OCI-LY1 (cell line): ENCODE measurements at regions not wholly inside any gene's neighbourhood (a gene's known extent, or its start where the extent isn't known, plus 50 kb on each side); places are given as distances from the start of the nearest gene placed in this dataset.

ENCODE experiments used
- EZH2 ChIP-seq: fragments of 200-600 bp; sonication (generic), shearing (Covaris generic); IDR thresholded peaks from 2 replicates; pipeline ENCODE4 v1.8.0; 2017; ENCODE audit warnings: borderline replicate concordance, mixed run types, mild to moderate bottlenecking, antibody characterized with exemption, low read length, moderate library complexity, mixed read lengths
- TF ChIP-seq, protein P1 (sequence below): fragments of 200-600 bp; sonication (generic), shearing (Covaris generic); IDR thresholded peaks from 2 replicates; pipeline ENCODE4 v1.5.1; 2017; ENCODE audit warnings: mild to moderate bottlenecking, antibody characterized with exemption, low read length, moderate library complexity, mixed read lengths

DNA sequence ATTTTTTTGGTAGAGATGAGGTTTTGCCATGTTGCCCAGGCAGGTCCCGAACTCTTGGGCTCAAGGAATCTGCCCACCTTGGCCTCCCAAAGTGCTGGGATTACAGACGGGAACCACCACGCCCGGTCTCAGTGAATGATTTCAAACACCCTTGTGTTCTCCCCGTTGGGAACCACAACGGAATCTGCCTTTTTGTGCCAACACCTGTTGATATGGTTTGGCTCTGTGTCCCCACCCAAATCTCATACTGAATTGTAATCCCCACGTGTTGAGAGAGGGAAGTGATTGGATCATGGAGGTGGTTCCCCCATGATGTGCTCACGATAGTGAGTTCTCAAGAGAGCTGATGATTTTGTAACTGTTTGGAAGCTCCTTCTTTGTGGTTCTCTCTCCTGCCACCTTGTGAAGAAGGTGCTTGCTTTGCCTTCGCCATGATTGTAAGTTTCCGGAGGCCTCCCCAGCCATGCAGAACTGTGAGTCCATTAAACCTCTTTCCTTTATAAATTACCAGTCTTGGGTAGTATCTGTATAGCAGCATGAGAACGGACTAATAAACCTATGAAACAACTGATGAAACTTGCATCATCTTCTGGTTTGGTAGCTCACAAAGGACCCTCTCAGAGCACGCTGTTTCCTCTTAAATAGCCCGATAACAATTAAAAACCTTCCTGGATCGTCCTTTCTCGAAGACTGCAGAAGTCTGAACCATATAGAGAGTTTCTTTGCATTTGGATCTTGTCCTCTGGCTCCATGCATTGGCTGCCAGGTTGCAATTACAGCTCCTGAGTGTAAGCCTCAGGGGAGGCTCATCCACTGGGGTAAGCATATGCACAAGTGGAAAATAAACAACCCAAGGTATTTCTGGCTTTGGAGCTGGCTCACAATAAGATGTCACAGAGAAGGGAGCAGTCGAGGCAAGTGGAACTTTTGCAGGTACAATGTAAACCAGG lies 91.5 kb downstream of the SPRY4 start:
- TF ChIP-seq, protein P1, sequence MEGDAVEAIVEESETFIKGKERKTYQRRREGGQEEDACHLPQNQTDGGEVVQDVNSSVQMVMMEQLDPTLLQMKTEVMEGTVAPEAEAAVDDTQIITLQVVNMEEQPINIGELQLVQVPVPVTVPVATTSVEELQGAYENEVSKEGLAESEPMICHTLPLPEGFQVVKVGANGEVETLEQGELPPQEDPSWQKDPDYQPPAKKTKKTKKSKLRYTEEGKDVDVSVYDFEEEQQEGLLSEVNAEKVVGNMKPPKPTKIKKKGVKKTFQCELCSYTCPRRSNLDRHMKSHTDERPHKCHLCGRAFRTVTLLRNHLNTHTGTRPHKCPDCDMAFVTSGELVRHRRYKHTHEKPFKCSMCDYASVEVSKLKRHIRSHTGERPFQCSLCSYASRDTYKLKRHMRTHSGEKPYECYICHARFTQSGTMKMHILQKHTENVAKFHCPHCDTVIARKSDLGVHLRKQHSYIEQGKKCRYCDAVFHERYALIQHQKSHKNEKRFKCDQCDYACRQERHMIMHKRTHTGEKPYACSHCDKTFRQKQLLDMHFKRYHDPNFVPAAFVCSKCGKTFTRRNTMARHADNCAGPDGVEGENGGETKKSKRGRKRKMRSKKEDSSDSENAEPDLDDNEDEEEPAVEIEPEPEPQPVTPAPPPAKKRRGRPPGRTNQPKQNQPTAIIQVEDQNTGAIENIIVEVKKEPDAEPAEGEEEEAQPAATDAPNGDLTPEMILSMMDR = no peak
- no peak for TF ChIP-seq EZH2
